ENCODE measurements at regions not wholly inside any gene's neighbourhood (a gene's known extent, or its start where the extent isn't known, plus 50 kb on each side); places are given as distances from the start of the nearest gene placed in this dataset.

GRCh38 chr12:27396216-27396815, 50.2 kb upstream of the SMCO2 start:
- no peak for DNase-seq (ENCODE audit: low read depth)
- no peak overlapping the region for H3K4me3 ChIP-seq (ENCODE audit: low read length)
- TF ChIP-seq CTCF (conservative IDR thresholded peaks at IDR 0.05; ENCODE audit: low read length) = no peak

Measured in AG10803 (cell line).